Upper lobe of left lung (tissue), 4 donors: ENCODE measurements at regions not wholly inside any gene's neighbourhood (a gene's known extent, or its start where the extent isn't known, plus 50 kb on each side); places are given as distances from the start of the nearest gene placed in this dataset.

Source experiments
- POLR2A ChIP-seq, 4 donors: fragments of 450-650 bp; IDR thresholded peaks; one replicate each; pipeline ENCODE4 v1.5.1; 2016 to 2017; ENCODE audit warnings: antibody characterized with exemption in 4 of 4, mild to moderate bottlenecking in 2 of 4
- TF ChIP-seq, protein P1 (sequence below), 6 experiments: fragments of 450-650 bp in 4 of 6; fragments of 200-600 bp in 2 of 6; sonication (generic) in 2 of 6; IDR thresholded peaks; one replicate each; pipeline ENCODE4 v1.5.1; 2016 to 2019; ENCODE audit warnings: antibody characterized with exemption in 6 of 6

DNA sequence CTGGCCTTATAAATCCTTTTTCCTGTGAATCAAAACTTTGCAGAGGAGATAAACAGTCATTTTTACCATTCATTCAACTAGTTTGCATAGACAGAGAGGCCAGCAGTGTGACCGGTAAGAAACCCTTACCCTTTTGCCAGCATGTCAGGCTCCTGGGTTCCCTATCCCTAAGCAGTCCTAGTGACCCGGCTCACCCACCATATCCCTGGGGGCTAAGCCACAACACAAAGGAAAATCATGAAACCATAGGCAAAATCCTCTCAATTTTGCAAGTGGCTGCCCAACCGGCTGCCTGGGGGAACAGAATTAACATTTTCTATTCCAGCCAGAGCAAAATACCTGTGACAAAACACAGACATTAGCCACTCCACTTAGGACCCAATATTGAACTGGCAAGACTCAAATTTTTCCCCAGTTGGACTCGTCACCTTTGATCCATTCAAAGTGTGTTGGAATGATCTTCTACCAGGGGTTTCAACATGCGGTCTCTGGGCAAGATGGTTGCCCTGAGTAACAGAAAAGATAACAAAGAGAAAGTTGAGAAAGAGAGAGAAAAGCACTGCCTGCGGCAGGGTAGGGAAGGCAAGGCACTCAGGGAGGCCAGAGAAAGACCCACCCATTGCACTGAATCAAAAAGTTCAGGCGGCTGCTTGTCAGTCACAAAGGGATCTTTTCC, 174.8 kb upstream of the NAMPT start:
- TF ChIP-seq, protein P1, sequence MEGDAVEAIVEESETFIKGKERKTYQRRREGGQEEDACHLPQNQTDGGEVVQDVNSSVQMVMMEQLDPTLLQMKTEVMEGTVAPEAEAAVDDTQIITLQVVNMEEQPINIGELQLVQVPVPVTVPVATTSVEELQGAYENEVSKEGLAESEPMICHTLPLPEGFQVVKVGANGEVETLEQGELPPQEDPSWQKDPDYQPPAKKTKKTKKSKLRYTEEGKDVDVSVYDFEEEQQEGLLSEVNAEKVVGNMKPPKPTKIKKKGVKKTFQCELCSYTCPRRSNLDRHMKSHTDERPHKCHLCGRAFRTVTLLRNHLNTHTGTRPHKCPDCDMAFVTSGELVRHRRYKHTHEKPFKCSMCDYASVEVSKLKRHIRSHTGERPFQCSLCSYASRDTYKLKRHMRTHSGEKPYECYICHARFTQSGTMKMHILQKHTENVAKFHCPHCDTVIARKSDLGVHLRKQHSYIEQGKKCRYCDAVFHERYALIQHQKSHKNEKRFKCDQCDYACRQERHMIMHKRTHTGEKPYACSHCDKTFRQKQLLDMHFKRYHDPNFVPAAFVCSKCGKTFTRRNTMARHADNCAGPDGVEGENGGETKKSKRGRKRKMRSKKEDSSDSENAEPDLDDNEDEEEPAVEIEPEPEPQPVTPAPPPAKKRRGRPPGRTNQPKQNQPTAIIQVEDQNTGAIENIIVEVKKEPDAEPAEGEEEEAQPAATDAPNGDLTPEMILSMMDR (IDR thresholded peaks at IDR 0.05): no peak
- no peak for TF ChIP-seq POLR2A (IDR thresholded peaks at IDR 0.05)
